ENCODE measurements at regions not wholly inside any gene's neighbourhood (a gene's known extent, or its start where the extent isn't known, plus 50 kb on each side); places are given as distances from the start of the nearest gene placed in this dataset.

- H3K4me2 ChIP-seq, result no peak overlapping the region
- TF ChIP-seq Cebpa-rat (IDR thresholded peaks at IDR 0.05), result no peak
Measured at GRCh38 chr6:19492636-19493405, 344.3 kb upstream of the ID4 start.

GRCh38 chr6:19501737-19502245 is 335.4 kb upstream of the ID4 start:
- H3K36me3 ChIP-seq, result no peaks in the 10 kb centered on the region
- no peak overlapping the region for H3K27ac ChIP-seq
- no peaks in the 10 kb centered on the region for H4K20me1 ChIP-seq
- H3K9me3 ChIP-seq, result peaks cover 17% of the 10 kb centered on the region
- no peak for TF ChIP-seq Cebpa-rat (IDR thresholded peaks at IDR 0.05)
- no peak overlapping the region for H3K4me2 ChIP-seq
- no peaks in the 10 kb centered on the region for H3K4me1 ChIP-seq
- H3K9ac ChIP-seq, result no peak overlapping the region
- no peak overlapping the region for H3K4me3 ChIP-seq
- no peaks in the 10 kb centered on the region for H3K27me3 ChIP-seq

More at GRCh38 chr6:19492636-19493405, 344.3 kb upstream of the ID4 start:
- no peak overlapping the region for H3K4me3 ChIP-seq
- no peaks in the 10 kb centered on the region for H4K20me1 ChIP-seq
- H3K36me3 ChIP-seq, result no peaks in the 10 kb centered on the region
- no peaks in the 10 kb centered on the region for H3K9me3 ChIP-seq
- no peak overlapping the region for H3K9ac ChIP-seq
- no peaks in the 10 kb centered on the region for H3K4me1 ChIP-seq
- no peaks in the 10 kb centered on the region for H3K27me3 ChIP-seq
- no peak overlapping the region for H3K27ac ChIP-seq

- Histone ChIP-seq H4K20me1 (no peaks in the 10 kb centered on the region), H3K27ac (no peak overlapping the region), H3K4me1 (no peaks in the 10 kb centered on the region), H3K4me3 (no peak overlapping the region), H3K4me2 (no peak overlapping the region), H3K9me3 (peaks cover 22% of the 10 kb centered on the region), H3K9ac (no peak overlapping the region), H3K36me3 (no peaks in the 10 kb centered on the region), H3K27me3 (no peaks in the 10 kb centered on the region)
- no peak for TF ChIP-seq Cebpa-rat (IDR thresholded peaks at IDR 0.05)
Measured at GRCh38 chr6:19502301-19502700, 334.9 kb upstream of the ID4 start.

- peaks cover 47% of the 10 kb centered on the region for H3K9me3 ChIP-seq
- TF ChIP-seq Cebpa-rat (IDR thresholded peaks at IDR 0.05), result no peak
Measured at GRCh38 chr6:19515939-19516338, 321.2 kb upstream of the ID4 start.

GRCh38 chr6:19519941-19520340 is 317.2 kb upstream of the ID4 start:
- Histone ChIP-seq H4K20me1 (no peaks in the 10 kb centered on the region), H3K27ac (no peak overlapping the region), H3K4me1 (no peaks in the 10 kb centered on the region), H3K9ac (no peak overlapping the region), H3K27me3 (no peaks in the 10 kb centered on the region), H3K36me3 (no peaks in the 10 kb centered on the region), H3K4me2 (no peak overlapping the region), H3K4me3 (no peak overlapping the region), H3K9me3 (peaks cover 28% of the 10 kb centered on the region)
- TF ChIP-seq Cebpa-rat (IDR thresholded peaks at IDR 0.05), result no peak

More at GRCh38 chr6:19515939-19516338, 321.2 kb upstream of the ID4 start:
- H3K4me3 ChIP-seq, result no peak overlapping the region
- no peak overlapping the region for H3K9ac ChIP-seq
- no peak overlapping the region for H3K4me2 ChIP-seq
- no peaks in the 10 kb centered on the region for H3K4me1 ChIP-seq
- H3K27ac ChIP-seq, result no peak overlapping the region
- H3K36me3 ChIP-seq, result no peaks in the 10 kb centered on the region
- no peaks in the 10 kb centered on the region for H3K27me3 ChIP-seq
- no peaks in the 10 kb centered on the region for H4K20me1 ChIP-seq

- Histone ChIP-seq H3K4me2 (no peak overlapping the region), H3K27ac (no peak overlapping the region)
Measured at GRCh38 chr6:19524366-19525186, 312.6 kb upstream of the ID4 start.

GRCh38 chr6:19525673-19526072 is 311.5 kb upstream of the ID4 start:
- no peaks in the 10 kb centered on the region for H3K4me1 ChIP-seq
- no peak overlapping the region for H3K4me3 ChIP-seq
- H3K27ac ChIP-seq, result no peak overlapping the region
- H3K9me3 ChIP-seq, result no peaks in the 10 kb centered on the region
- H3K36me3 ChIP-seq, result no peaks in the 10 kb centered on the region
- no peaks in the 10 kb centered on the region for H4K20me1 ChIP-seq
- H3K27me3 ChIP-seq, result no peaks in the 10 kb centered on the region
- TF ChIP-seq Cebpa-rat (IDR thresholded peaks at IDR 0.05), result no peak
- H3K4me2 ChIP-seq, result no peak overlapping the region
- H3K9ac ChIP-seq, result no peak overlapping the region

More at GRCh38 chr6:19524366-19525186, 312.6 kb upstream of the ID4 start:
- no peaks in the 10 kb centered on the region for H4K20me1 ChIP-seq
- no peaks in the 10 kb centered on the region for H3K4me1 ChIP-seq
- no peaks in the 10 kb centered on the region for H3K36me3 ChIP-seq
- H3K9me3 ChIP-seq, result no peaks in the 10 kb centered on the region
- TF ChIP-seq Cebpa-rat (IDR thresholded peaks at IDR 0.05), result no peak
- no peaks in the 10 kb centered on the region for H3K27me3 ChIP-seq
- no peak overlapping the region for H3K9ac ChIP-seq
- H3K4me3 ChIP-seq, result no peak overlapping the region

GRCh38 chr6:19530188-19530587 is 307.0 kb upstream of the ID4 start:
- Histone ChIP-seq H4K20me1 (no peaks in the 10 kb centered on the region), H3K9ac (no peak overlapping the region), H3K4me1 (no peaks in the 10 kb centered on the region), H3K36me3 (no peaks in the 10 kb centered on the region), H3K9me3 (no peaks in the 10 kb centered on the region), H3K4me3 (no peak overlapping the region), H3K27me3 (no peaks in the 10 kb centered on the region), H3K4me2 (no peak overlapping the region), H3K27ac (no peak overlapping the region)
- no peak for TF ChIP-seq Cebpa-rat (IDR thresholded peaks at IDR 0.05)

GRCh38 chr6:19535351-19535750 is 301.8 kb upstream of the ID4 start:
- TF ChIP-seq Cebpa-rat (IDR thresholded peaks at IDR 0.05), result no peak

GRCh38 chr6:19536838-19537237 is 300.3 kb upstream of the ID4 start:
- no peak for TF ChIP-seq Cebpa-rat (IDR thresholded peaks at IDR 0.05)
- Histone ChIP-seq H3K4me2 (no peak overlapping the region), H3K4me1 (no peaks in the 10 kb centered on the region), H3K27me3 (no peaks in the 10 kb centered on the region), H3K4me3 (no peak overlapping the region), H3K9me3 (no peaks in the 10 kb centered on the region), H3K36me3 (no peaks in the 10 kb centered on the region), H4K20me1 (no peaks in the 10 kb centered on the region), H3K27ac (no peak overlapping the region), H3K9ac (no peak overlapping the region)

More at GRCh38 chr6:19535351-19535750, 301.8 kb upstream of the ID4 start:
- Histone ChIP-seq H4K20me1 (no peaks in the 10 kb centered on the region), H3K36me3 (no peaks in the 10 kb centered on the region), H3K9ac (no peak overlapping the region), H3K4me2 (no peak overlapping the region), H3K27ac (no peak overlapping the region), H3K4me3 (no peak overlapping the region), H3K4me1 (no peaks in the 10 kb centered on the region), H3K9me3 (no peaks in the 10 kb centered on the region), H3K27me3 (no peaks in the 10 kb centered on the region)
